Ovary (tissue), 7 donors: ENCODE measurements at regions not wholly inside any gene's neighbourhood (a gene's known extent, or its start where the extent isn't known, plus 50 kb on each side); places are given as distances from the start of the nearest gene placed in this dataset.

ENCODE experiments used
- DNase-seq, 5 donors: peaks; one replicate each; pipeline ENCODE4 v3.0.0-alpha.2; 2019 to 2020
- H3K27ac ChIP-seq, 2 donors: fragments of 200-600 bp; one replicate each; pipeline versions ENCODE4 v1.5.1 to v1.8.0; 2019 to 2022
- H3K27me3 ChIP-seq: fragments of 200-600 bp; one replicate; pipeline ENCODE4 v1.8.0; 2022
- H3K36me3 ChIP-seq: fragments of 200-600 bp; sonication (generic); one replicate; pipeline ENCODE4 v1.5.1; 2019
- H3K4me1 ChIP-seq: one replicate; pipeline ENCODE4 v1.8.1; 2013; ENCODE audit warnings: mild to moderate bottlenecking, moderate library complexity; ENCODE audit not compliant: insufficient read depth
- H3K4me3 ChIP-seq: fragments of 200-600 bp; sonication (generic); one replicate; pipeline ENCODE4 v1.5.1; 2017
- H3K9me3 ChIP-seq, 2 donors: fragments of 200-600 bp in 1 of 2; sonication (generic) in 1 of 2; one replicate each; pipeline versions ENCODE4 v1.5.1 to v1.8.1; 2013 to 2019; ENCODE audit warnings: mild to moderate bottlenecking in 1 of 2, moderate library complexity in 1 of 2
- EP300 ChIP-seq: sonication (generic); formaldehyde crosslinking; IDR thresholded peaks from one replicate; pipeline ENCODE4 v1.6.1; 2017; ENCODE audit warnings: antibody characterized with exemption
- POLR2A ChIP-seq: fragments of 450-650 bp; IDR thresholded peaks from one replicate; pipeline ENCODE4 v1.6.1; 2017; ENCODE audit warnings: antibody characterized with exemption, mild to moderate bottlenecking, moderate library complexity
- WGBS, 3 donors: extraction: QIAGEN DNeasy Blood & Tissue Kit in 1 of 3; methylation state at CpG; one replicate each; pipeline versions ENCODE4 v1.1.5 to v1.1.7; 2013 to 2017; 5-methylcytosine and 5-hydroxymethylcytosine counted together
- intact Hi-C, 4 donors: fragments of 100-400 bp; cut with DNase I; formaldehyde crosslinking; loops; one replicate each; pipeline versions ENCODE4 v1.11.0 to v1.15.1; 2022 to 2023
- TF ChIP-seq, protein P1 (sequence below), 3 donors: fragments of 450-650 bp in 2 of 3; fragments of 200-600 bp in 1 of 3; IDR thresholded peaks; one replicate each; pipeline versions ENCODE4 v1.5.1 to v1.8.0; 2016 to 2022; ENCODE audit warnings: antibody characterized with exemption in 3 of 3, mild to moderate bottlenecking in 1 of 3
- donor health status: DM: no; HTN: no; CAD: no; lungs with moderate emphysema.
- donor health status: DM: no; HTN: no; CAD: no.
- donor health status: Bipolar disorder and iron deficiency.
- donor health status: DM: no; HTN: no; CAD: no.
- donor health status: DM: yes; HTN: yes; CAD: no.

DNA sequence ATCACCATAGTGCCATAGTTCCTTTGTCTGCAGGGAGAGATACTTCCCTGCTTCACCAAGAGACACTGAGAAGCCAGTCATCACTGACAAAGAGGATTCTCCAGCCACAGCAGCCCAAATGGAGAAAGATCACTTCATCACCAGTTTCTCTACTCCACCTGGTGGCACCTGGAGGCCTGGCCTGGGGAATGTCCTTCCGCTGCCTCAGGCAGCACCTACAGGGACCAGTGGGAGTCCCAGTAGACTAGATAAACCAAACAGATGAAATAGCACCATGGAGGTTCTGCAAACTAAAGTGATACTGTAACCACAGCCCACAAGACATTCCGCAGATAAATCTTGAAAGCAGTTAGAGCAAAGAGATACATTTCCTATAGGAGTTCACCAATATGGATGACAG, 266.5 kb downstream of the C6orf118 start:
- no peak for DNase-seq
- no peaks in the 10 kb centered on the region for H3K27me3 ChIP-seq
- H3K36me3 ChIP-seq, result no peaks in the 10 kb centered on the region
- intact Hi-C loops, result no loop called here
- H3K9me3 ChIP-seq, result no peaks in the 10 kb centered on the region
- H3K4me3 ChIP-seq, result no peak overlapping the region
- H3K27ac ChIP-seq, result no peak overlapping the region
- no peaks in the 10 kb centered on the region for H3K4me1 ChIP-seq
- WGBS, 3 donors, result 86 to 98% (median 88%) methylated on average over 2 of the region's 2 CpGs
- TF ChIP-seq POLR2A (no peak), EP300 (no peak)
- TF ChIP-seq, protein P1, sequence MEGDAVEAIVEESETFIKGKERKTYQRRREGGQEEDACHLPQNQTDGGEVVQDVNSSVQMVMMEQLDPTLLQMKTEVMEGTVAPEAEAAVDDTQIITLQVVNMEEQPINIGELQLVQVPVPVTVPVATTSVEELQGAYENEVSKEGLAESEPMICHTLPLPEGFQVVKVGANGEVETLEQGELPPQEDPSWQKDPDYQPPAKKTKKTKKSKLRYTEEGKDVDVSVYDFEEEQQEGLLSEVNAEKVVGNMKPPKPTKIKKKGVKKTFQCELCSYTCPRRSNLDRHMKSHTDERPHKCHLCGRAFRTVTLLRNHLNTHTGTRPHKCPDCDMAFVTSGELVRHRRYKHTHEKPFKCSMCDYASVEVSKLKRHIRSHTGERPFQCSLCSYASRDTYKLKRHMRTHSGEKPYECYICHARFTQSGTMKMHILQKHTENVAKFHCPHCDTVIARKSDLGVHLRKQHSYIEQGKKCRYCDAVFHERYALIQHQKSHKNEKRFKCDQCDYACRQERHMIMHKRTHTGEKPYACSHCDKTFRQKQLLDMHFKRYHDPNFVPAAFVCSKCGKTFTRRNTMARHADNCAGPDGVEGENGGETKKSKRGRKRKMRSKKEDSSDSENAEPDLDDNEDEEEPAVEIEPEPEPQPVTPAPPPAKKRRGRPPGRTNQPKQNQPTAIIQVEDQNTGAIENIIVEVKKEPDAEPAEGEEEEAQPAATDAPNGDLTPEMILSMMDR (IDR thresholded peaks at IDR 0.05), result no peak

DNA sequence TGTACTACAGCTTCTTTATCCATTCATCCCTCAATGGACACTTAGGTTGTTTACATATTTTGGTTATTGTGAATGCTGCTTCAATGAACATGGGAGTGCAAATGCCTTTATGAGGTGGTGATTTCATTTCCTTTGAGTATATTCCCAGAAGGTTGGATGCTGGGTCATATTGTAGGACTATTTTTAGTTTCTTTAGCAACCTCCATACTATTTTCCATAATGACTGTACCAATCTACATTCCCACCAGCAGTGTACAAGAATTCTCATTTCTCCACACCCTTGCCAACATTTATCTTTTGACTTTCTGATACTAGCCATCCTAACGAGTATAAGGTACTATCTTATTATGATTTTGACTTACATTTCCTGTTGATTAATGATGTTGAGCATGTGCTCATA, 269.0 kb downstream of the C6orf118 start:
- DNase-seq, result no peak
- intact Hi-C loops, result no loop called here
- H3K4me1 ChIP-seq, result no peaks in the 10 kb centered on the region
- no peaks in the 10 kb centered on the region for H3K36me3 ChIP-seq
- WGBS, 3 donors, result 3 to 13% (median 10%) methylated on average over 1 of the region's 1 CpG
- H3K4me3 ChIP-seq, result no peak overlapping the region
- H3K27ac ChIP-seq, result no peak overlapping the region
- H3K9me3 ChIP-seq, result no peaks in the 10 kb centered on the region
- H3K27me3 ChIP-seq, result no peaks in the 10 kb centered on the region
- TF ChIP-seq EP300 (no peak), POLR2A (no peak)
- TF ChIP-seq, protein P1 (IDR thresholded peaks at IDR 0.05), result no peak

DNA sequence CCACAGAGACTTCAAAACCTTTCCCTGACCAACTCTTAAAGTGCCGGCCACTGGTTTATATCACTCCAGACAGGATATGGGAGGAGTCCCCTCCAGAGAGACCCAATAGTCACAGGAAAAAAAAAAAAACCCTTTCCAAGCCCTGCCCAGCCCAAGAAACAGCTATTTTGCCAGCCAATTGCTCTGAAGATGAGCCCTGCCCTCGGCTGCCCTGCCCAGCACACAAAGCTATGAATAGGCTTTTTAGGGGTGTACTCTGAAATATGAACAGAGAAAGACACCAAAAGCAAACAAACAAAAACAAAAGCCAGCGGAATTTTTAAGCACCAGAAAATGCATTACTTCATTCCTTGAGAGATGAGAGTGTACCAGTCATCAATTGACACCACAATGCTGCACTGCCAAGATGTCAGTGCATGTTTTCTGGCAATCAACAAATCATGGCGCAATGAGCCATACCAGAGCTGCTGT, 275.1 kb downstream of the C6orf118 start:
- TF ChIP-seq, protein P1 (IDR thresholded peaks at IDR 0.05), result no peak
- TF ChIP-seq POLR2A (no peak), EP300 (no peak)
- H3K4me3 ChIP-seq, result no peak overlapping the region
- no peaks in the 10 kb centered on the region for H3K9me3 ChIP-seq
- WGBS, 3 donors, result 49 to 62% (median 59%) methylated on average over 4 of the region's 4 CpGs
- no peaks in the 10 kb centered on the region for H3K27me3 ChIP-seq
- intact Hi-C loops, result no loop called here
- DNase-seq, result no peak
- H3K36me3 ChIP-seq, result no peaks in the 10 kb centered on the region
- no peak overlapping the region for H3K27ac ChIP-seq
- no peaks in the 10 kb centered on the region for H3K4me1 ChIP-seq

DNA sequence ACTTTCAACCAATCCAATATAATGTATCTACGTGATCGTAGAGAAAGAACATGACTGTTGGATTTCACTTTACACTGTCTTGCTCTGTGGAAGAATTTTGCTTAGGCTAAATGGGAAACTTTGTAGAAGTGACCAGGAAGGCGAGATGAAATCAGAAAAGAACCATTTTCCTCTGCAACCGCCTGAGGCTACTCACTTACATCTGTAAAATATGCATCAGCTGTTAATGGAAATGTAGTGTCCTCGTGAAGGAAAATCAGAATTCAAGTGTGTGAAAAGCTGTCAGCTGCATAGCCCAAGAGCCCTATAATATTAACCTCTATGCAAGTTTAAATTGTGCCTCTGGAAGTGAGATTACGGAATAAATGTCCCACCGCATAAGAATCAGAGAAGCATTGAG, 277.9 kb downstream of the C6orf118 start:
- no peak overlapping the region for H3K4me3 ChIP-seq
- H3K4me1 ChIP-seq, result no peaks in the 10 kb centered on the region
- intact Hi-C loops, result no loop called here
- WGBS, 3 donors, result 74 to 81% (median 77%) methylated on average over 7 of the region's 7 CpGs
- no peaks in the 10 kb centered on the region for H3K36me3 ChIP-seq
- H3K27ac ChIP-seq, result no peak overlapping the region
- TF ChIP-seq EP300 (no peak), POLR2A (no peak)
- TF ChIP-seq, protein P1 (IDR thresholded peaks at IDR 0.05), result no peak
- H3K27me3 ChIP-seq, result no peaks in the 10 kb centered on the region
- no peak for DNase-seq
- H3K9me3 ChIP-seq, result no peaks in the 10 kb centered on the region
